ENCODE measurements at regions not wholly inside any gene's neighbourhood (a gene's known extent, or its start where the extent isn't known, plus 50 kb on each side); places are given as distances from the start of the nearest gene placed in this dataset.
"Not testable (repeated sequence)": the region's sequence is repeated elsewhere in the genome, so short reads cannot be mapped to it uniquely, and the experiment has no call there.

- no peak for TF ChIP-seq CTCF (conservative IDR thresholded peaks at IDR 0.05; ENCODE audit: low read length)
- no peak overlapping the region for H3K4me3 ChIP-seq (ENCODE audit: low read length)
- no peak for DNase-seq (ENCODE audit: low read depth)
Measured at GRCh38 chr6:144468709-144469108, 183.6 kb downstream of the UTRN start.

GRCh38 chr6:144469144-144469575 lies 184.0 kb downstream of the UTRN start:
- no peak overlapping the region for H3K4me3 ChIP-seq (ENCODE audit: low read length)
- TF ChIP-seq CTCF (conservative IDR thresholded peaks at IDR 0.05; ENCODE audit: low read length): no peak
- DNase-seq (ENCODE audit: low read depth): peak; percentile 64

GRCh38 chr6:144470201-144470600 lies 185.1 kb downstream of the UTRN start:
- DNase-seq (ENCODE audit: low read depth); H3K4me3 ChIP-seq (ENCODE audit: low read length): not testable (repeated sequence)

GRCh38 chr6:144471986-144472385 lies 186.9 kb downstream of the UTRN start:
- H3K4me3 ChIP-seq (ENCODE audit: low read length): no peak overlapping the region
- peak; percentile 29 for DNase-seq (ENCODE audit: low read depth)
- TF ChIP-seq CTCF (conservative IDR thresholded peaks at IDR 0.05; ENCODE audit: low read length): no peak

- no peak for DNase-seq (ENCODE audit: low read depth)
- H3K4me3 ChIP-seq (ENCODE audit: low read length): no peak overlapping the region
- no peak for TF ChIP-seq CTCF (conservative IDR thresholded peaks at IDR 0.05; ENCODE audit: low read length)
Measured at GRCh38 chr6:144474290-144474689, 189.2 kb downstream of the UTRN start.

- TF ChIP-seq CTCF (conservative IDR thresholded peaks at IDR 0.05; ENCODE audit: low read length): no peak
- H3K4me3 ChIP-seq (ENCODE audit: low read length): no peak overlapping the region
- no peak for DNase-seq (ENCODE audit: low read depth)
Measured at GRCh38 chr6:144474904-144475303, 189.8 kb downstream of the UTRN start.

GRCh38 chr6:144475411-144475810 lies 190.3 kb downstream of the UTRN start:
- no peak for TF ChIP-seq CTCF (conservative IDR thresholded peaks at IDR 0.05; ENCODE audit: low read length)
- DNase-seq (ENCODE audit: low read depth): no peak
- no peak overlapping the region for H3K4me3 ChIP-seq (ENCODE audit: low read length)

GRCh38 chr6:144476286-144476685 lies 191.2 kb downstream of the UTRN start:
- DNase-seq (ENCODE audit: low read depth): no peak
- no peak overlapping the region for H3K4me3 ChIP-seq (ENCODE audit: low read length)
- no peak for TF ChIP-seq CTCF (conservative IDR thresholded peaks at IDR 0.05; ENCODE audit: low read length)

Data from AG10803 (cell line).